Astrocyte of the hippocampus (primary cell): ENCODE measurements at regions not wholly inside any gene's neighbourhood (a gene's known extent, or its start where the extent isn't known, plus 50 kb on each side); places are given as distances from the start of the nearest gene placed in this dataset.
A peak's percentile ranks its signal among the peaks of the same experiment; 100 is the strongest.

Experiments
- DNase-seq: peaks from one replicate; pipeline ENCODE4 v3.0.0; 2011; ENCODE audit warnings: low read depth, low spot score

DNA sequence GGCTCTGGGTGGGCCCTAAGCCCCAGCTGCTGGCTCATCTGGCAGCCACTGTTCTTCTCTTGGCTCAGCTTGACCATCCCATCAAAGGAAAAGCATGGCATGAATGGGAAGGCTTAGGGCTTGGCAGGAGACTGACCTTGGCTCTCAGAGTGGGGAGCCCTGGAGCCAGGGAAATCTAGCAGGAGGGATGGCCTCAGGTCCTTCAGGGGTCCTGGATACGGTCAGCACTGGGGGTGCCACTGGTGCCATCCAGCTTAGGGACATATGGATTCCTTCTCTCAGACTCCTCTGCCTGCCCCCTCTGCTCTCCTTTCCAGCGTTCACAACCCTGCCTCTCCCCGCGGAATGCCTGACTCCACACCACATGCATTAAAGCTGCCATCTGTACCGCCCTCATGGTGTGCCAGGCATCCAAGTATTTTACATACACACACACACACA lies 165.5 kb upstream of the HAAO start:
- DNase-seq = no peak

DNA sequence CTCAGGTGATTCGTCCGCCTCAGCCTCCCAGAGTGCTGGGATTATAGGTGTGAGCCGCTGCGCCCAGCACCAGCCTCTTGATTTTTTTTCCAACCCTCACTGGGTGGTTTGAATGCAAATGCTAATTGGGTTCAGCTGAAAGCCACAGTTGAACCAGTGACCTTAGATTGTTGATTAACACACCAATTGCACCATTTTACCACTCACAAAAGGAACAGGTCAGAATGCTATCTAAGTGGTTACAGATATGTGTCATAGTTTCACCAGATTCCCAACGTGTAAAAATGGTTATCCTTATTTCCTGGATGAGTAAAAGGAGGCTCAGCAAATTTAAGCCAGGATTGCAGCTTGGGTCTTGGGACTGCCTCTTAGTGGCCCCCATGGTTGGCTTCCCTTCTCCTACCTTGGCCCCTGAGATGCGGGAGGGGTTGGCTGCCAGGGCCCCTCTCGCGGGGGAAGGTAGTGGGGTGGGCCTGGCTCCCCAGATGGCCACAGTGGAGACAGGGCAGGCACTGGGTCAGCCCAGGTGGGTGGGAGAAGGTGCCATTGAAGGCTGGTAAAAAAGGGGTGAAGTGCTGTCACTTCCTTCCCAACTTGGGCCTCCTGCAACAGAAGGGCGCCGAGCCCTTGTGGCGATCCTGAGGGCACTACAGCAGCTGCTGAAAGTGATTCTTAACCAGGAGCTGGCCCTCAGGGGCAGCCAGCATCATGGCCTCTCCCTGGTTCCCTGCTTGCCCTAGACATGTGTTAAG lies 164.9 kb upstream of the HAAO start:
- peak; percentile 42 for DNase-seq

DNA sequence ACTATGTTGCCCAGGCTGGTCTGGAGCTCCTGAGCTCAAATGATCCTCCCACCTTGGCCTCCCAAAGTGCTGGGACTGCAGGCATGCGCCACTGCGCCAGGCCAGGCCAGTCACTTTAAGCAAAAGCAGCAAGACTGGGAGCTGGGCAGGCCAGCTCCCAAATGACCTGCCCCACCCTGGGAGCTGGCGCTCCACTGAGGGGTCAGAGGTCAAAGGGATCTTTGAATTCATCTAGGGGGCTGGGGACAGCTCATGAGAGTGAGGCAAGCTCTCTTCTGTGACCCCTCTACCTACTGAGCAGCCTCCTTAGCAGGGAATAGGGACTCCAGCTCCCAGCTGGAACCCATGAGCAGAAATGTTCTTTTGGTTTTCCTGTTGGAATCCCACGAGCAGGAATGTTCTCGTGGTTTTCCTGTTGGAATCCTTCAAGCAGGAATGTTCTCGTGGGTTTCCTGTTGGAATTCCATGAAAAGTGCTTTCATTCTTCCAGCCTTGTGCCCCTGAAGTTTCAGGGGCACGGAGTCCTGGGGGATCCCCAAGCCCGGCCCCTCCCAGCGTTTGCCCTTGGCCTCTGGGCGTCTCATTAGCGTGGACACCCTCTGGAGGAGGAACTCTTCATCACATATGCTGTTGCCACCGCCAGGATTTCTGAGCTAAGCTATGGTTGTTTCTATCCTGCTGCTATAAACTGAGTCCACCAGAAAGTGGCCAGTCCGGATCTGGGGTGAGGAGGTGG lies 162.0 kb upstream of the HAAO start:
- peak; percentile 81 for DNase-seq

DNA sequence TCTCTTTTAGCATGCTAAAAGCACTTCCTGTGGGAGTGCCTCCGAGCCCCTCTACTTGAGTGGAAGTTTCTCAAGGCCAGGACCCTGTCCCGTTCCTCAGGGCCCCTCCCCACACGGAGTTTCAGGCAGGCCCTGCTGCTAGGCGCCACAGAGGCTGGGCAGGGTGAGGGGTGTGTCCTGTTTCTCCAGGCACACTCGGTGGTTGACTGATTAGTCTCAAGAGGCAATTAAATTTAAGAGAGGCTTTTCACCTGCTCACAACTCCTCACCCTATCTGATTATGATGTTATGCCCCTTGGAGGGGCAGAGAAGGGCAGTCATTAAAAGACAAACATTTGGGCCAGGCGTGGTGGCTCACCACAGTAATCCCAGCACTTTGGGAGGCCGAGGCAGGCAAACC lies 160.8 kb upstream of the HAAO start:
- no peak for DNase-seq

DNA sequence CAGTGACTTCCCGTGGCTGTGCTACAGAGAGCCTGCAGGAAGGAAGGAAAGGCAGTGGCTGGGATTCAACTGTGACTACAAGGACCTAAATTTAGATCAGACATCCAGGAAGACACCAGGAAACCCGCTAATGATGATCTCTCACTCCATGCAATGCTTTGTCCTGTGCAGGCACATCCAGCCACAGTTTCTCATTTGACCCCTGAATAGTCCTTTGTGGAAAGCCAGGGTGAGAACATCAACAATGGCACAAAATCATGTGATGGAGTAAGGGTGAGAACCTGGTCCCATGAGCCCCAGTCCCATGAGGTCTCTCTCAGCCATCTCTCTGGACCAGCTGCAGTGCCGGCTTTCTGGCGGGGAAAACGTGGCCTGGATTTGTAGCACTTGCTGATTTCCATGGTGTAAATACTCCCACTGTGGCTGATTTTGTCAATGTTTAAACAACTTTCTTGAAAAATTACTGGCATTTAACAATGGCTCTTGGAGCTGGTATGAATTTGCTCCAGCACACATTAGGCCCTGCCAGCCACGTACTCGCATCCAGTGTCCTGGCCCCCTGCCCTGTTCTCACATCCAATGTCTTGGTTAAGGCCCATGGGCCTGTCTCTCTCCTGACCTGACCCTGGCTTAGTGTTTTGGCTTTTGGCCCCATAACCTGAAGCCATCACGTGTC lies 159.0 kb upstream of the HAAO start:
- DNase-seq = no peak

DNA sequence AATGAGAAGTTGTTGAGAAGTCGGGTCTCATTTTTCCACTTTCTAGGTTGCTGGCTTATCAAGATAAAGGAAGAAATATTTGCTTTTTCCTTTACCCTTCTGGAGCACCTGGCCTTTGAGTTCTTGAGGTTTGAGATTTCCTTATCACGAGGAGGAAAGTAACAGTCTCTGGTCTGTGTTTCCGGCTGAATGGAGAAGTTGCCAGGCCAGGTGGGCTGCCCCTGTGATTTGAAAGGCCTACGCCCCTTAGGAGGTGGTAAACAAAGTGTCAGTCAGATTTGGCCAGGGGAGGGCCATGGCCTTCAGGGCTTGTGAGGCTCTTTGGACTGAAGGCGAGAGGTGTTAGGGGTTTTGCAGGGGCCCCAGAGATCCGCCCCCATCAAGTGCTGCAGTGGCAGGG lies 156.7 kb upstream of the HAAO start:
- DNase-seq = no peak

DNA sequence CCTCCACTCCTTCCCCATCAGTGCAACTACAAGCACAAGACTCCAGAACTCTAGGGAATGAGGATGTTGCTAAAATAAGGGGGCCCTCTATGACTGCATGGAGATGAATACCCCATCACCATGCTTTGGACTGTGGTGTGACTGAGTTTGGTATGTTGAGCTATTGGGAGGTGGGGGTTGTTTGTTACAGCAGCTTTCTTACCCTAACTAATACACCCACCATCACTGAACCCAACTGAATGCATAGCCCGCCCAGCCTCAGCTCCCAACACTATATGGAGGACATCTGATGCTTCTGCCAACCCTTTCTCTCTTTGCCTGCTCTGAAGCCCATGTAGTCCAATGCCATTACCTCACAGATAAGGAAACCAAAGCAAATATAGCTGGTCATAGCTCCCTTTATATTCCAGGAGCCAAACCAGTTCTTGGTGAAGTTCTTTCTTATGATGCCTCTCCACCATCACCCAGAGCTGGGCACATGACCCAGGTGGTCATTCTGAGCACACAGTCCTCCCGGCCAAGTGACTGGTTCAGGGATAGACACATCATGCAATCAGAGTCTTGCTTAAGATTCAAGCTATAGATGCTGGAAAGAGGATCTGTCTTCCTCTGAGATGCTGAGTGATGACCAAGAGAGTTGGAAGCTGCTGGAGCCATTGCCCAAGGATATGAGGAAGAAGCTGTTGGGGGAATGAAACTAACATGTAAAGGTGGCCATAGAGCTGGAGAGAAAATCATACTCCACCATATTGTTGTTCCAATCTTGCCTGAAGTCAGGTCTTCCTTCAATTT lies 155.6 kb upstream of the HAAO start:
- DNase-seq = no peak

DNA sequence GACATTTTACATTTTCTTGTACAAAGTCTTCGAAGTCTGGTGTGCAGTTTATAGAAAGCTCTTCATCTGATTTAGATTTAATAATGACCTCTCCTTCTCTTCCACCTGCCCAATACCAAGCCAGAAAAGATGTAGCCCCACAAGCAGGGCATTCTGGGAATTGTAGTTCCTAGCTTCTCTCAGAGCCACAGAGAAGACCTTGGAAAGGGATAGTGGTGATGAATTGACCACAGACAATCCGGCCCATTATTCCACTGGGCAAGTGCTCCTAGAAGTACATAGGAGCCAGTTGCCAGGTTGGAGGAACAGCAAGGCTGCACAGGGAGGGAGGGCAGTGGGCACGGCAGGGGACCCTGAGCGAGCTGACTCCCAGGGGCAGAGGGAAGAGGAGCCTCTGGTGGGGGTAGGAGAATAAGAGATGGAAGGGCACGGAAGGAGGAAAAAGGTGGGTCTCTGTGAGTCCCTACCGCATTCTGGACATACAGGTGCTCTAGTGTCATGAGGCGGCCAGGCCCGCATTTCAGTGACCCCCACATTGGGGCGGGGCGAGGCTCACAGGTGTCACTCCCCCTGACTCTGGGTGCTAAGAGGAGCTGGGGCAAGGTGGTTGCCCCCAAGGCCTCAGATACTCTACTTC lies 152.5 kb upstream of the HAAO start:
- DNase-seq = no peak

DNA sequence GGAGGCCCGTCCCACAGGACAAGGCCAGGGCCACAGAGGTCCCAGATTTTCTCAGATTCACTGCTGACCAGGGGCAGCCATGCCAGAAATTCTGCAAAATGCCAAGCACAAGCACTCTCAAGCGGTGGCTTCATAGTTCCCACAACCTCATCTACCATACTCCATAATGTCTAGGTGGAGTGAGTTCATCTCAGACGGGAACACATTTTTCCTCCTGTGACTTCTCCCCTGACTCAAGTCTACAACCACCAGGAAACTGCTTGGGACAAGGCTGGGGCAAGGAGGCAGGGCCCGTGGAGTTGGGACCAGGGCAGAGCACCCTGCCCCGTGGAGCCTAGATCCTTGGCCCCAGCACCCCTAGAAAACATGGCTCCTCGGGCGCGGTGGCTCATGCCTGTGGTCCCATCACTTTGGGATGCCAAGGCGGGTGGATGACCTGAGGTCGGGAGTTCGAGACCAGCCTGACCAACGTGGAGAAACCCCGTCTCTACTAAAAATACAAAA lies 150.7 kb upstream of the HAAO start:
- no peak for DNase-seq

DNA sequence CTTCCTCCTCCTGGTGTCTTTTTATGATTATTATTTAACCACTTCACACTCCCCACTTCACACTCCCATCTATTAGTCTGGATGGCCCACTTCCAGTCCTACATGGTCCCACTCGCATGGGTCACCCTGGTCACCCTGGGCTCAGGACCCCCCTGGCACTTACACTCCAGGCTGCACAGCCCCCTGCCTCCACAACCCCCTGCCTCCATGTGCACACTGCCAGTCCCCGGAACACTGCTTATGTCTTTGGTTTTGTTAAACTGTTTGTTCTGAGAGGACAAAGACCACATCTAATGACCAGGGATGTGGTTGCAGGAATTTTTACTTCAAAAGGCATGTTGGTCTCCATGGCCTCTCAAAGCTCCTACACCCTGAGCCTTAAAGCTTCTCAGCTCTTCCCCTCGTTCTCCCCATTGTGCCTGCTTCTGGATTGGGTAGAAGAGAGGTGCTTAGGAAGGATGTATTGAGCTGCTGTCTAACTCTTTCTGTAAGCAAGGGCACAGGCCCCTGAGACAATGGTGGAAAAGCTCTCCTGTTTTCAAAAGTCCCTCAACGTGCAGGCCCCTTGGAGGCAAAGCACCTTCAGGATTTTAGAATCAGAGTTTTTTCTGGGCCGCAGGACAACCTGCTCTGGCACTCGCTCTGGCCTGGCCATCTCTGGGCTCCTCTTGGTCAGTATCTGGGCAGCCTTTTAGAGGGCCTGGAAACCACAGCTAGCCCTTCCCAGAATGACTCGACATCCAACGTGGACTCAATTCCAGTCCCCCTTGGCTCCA lies 150.0 kb upstream of the HAAO start:
- no peak for DNase-seq

DNA sequence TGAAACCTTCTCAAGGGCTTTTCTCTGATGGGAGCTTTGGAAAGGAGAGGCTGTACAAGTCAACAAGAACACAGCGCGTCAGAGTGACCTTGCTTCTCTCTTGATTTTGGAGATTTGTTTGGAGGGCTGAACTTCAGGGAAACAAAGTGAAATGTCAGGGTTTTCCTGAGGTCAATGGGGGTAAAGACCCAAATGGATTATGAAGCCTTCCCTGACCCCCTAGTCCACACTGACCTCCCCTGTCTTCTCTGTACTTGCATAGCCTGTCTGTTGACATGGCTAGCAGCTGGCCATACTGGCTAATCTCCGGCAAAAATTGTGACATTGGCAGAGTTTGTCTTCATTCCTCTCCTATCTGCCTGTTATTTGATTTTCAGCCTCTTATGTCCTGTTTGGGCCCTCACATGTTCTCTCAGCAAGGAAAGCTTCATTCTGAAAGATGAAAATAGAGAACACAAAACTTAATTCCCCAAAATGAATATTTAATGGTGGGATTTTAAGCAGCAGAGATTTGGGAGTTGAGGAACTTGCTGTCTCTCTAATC lies 149.3 kb upstream of the HAAO start:
- no peak for DNase-seq

DNA sequence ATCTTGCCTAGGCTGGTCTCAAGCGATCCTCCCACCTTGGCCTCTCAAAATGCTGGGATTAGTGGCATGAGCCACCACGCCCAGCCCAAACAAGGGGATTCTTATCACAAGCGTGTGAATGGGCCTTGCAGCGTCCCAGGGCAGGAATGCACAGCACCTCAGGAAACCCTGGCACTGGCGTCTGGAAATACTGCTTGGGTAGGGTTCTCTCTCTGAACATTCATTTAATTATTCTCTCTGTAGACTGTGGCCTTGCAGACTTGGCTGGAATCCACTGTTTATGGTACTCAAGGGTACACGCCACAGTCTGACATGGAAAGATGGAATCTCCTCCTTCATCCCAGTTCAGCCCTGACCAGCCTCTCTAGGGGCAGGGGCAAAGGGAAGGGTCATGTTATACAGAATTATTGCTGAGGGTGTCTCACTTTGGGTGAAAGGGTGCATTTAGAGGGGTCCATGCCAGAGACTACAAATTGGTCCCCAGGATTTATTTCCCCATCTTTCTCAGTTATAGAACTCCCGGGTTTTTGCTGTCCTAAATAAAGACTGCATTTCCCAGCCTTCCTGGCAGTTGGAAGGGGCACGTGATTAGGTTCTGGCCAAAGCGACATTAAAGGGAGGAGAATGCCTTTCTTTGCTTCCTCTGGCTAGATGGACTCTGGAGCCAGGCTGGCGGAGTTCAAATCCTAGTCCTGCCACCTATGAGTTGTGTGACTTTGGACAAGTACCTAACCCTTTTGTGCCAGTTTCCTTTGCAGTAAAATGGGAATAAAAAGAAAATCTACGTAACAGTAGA lies 147.2 kb upstream of the HAAO start:
- peak; percentile 63 for DNase-seq

DNA sequence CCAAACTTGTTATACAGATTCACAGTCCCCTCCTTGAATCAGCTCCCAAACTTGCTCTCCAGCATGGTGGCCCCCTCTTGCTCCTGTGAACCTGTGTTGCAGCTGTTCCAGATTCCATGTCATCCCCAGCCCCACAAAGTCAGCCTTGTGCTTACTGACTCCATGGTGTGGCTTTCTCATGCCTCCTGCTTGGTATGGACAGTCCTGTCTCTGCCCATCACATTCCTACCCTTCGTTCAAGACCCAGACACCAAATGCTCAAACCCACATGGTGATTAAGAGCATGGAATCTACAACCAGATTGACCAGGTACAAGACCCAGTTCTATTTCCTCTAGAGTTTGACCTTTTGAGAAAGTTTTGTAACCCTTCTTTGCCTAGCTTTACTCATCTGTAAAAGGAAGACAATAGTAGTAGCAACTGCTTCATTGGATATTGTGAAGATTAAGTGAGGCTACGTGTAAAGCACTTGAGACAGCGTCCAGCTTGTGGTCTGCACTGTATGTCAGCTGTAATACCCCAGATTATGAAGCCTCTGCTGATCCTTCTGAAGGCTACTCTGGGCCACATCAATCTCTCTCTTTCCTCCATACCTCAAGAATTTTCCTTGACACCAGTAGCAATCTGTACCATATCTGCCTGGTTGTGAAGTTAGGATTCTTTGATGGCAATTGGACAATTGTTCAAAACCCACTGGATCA lies 146.4 kb upstream of the HAAO start:
- DNase-seq = no peak

DNA sequence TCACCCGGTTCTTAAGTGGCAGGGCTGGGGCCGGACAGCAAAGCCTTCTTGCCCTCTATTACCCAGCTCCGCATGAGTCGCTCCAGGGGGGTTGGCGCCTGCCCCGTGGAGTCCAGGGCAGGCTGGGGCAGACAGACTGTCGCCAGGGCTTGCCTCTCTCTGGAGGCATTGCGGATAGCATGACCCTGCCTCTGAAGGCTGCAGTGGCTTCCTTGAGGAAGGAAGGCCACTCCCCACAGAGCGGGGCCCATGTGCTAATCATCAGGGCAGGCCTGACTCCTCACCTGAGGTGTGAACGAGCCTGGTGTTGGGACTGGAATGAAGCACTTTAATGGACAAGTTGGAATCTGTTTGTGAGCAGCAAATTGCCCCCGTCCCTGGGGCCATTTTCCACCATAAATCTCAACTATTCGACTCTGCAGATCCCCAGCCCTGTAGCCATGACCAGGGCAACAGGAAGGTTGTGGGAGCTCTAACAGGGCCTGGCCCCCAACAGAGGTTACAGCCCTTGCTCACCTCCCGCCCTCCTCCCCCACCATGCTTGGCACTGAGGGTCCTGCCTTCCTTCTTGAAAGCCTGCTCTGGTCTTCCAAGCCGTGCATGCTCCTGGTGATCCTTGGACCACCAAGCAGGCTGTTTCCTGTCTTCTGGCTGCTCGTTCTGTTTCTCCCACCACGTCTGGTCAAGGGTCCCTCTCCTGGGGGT lies 144.9 kb upstream of the HAAO start:
- DNase-seq = no peak

DNA sequence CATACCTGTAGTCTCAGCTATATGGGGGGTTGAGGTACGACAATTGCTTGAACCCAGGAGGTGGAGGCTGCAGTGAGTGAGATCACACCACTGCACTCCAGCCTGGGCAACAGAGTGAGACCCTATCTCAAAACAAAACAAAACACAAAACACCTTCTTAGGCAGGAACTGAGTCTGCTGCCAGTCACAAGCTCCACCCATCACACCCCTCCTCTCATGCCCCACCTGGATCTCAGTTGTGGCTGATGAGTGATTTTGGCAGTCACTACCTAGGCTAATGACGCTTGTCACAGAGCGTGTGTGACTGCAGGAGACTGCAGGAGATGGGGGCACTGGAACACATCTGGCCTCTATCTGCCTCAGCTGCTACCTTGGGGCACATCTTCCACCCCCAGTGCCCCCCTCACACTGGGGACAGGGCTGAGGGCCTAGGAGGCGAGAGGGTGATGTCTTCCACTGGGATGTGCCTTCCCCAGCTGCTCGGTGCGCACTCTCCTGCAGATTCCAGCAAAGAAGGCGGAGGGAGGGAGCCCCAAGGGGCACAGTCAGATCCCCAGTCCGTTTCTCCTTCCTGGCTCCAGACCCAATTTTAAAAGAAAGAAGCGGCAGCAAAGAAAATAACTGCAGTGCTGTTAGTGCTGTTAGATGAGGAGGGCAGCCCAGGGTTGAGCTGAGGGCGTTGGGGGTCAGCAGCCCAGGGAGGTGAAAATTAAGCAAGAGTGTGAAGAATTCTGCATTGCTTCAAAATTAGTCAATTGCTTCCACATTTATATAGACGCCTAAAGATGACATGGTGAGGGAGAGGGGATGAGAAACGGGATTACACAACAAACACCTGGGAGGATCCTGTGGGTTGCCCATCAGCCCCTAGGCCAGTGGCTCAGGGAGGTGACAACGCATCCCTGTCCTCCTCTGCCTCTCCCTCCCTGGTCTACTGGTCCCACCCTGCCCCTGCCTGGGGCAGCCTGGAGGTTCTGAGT lies 143.6 kb upstream of the HAAO start:
- DNase-seq = no peak

DNA sequence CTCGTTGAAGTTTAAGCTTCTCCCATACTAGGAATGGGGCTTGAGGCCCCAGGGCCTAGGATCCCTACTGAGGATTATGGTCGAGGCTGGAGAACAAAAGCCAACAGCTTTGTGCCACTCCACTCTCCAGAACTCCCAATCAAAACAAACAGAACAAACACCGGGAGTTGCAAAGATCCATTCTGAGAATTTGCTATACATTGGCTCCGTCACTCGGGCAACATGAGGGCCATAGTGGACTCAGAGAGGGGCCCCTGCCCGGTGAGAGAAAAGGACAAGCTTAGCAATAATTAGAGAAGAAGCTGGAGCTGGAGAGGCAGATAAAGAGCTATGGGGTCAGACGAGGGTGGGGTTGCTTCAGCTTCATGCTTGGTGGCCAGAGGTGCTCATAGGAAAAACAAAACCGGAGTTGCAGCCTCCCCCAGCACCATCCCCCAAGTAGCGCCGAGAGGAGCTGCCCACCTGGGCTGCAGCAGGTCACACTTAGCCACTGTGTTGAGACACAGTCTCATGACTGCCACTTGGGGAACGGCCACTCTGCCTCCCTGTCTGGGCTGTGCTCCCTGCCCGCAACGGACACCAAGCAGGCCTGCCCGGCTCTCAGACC lies 142.3 kb upstream of the HAAO start:
- DNase-seq = no peak
